ENCODE measurements at regions not wholly inside any gene's neighbourhood (a gene's known extent, or its start where the extent isn't known, plus 50 kb on each side); places are given as distances from the start of the nearest gene placed in this dataset.

DNA sequence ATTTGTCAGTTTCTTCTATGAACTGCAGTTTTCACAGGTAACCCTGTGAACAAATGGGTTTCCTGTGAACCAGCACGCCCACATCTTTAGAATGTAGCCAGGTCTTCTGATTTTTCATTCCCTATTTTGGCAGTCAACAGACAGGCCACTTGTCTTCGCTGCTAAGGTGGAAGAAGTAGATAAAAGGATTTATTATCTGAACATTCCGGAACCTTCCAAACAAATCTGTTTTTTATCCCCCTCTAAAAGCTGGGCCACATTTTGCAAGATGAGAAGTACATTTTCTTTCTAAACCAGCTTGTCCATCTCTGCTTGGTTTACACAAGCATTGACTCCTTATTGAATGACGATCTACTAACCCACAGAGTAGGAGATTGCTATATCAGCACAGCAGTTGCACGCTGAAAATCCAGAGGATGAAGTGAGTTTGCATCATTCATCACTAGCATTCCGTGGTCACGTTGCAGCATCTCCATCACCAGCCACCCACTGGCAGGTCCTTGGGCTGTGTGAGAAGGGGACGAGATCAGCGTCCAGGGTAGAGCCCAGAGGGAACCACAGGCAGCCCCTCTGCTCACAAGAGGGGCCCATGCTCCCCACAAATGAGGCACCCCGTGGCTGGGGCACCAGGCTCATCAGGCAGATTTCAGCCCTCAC is 83.5 kb downstream of the TOMM20 start:
- TF ChIP-seq, protein P1, sequence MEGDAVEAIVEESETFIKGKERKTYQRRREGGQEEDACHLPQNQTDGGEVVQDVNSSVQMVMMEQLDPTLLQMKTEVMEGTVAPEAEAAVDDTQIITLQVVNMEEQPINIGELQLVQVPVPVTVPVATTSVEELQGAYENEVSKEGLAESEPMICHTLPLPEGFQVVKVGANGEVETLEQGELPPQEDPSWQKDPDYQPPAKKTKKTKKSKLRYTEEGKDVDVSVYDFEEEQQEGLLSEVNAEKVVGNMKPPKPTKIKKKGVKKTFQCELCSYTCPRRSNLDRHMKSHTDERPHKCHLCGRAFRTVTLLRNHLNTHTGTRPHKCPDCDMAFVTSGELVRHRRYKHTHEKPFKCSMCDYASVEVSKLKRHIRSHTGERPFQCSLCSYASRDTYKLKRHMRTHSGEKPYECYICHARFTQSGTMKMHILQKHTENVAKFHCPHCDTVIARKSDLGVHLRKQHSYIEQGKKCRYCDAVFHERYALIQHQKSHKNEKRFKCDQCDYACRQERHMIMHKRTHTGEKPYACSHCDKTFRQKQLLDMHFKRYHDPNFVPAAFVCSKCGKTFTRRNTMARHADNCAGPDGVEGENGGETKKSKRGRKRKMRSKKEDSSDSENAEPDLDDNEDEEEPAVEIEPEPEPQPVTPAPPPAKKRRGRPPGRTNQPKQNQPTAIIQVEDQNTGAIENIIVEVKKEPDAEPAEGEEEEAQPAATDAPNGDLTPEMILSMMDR (IDR thresholded peaks at IDR 0.05), result no peak
- no peak for TF ChIP-seq EZH2 (IDR thresholded peaks at IDR 0.05; ENCODE audit: borderline replicate concordance, insufficient read depth, low read depth, low read length, poor library complexity, severe bottlenecking)
